Esophagus muscularis mucosa (tissue), 3 donors: ENCODE measurements at regions not wholly inside any gene's neighbourhood (a gene's known extent, or its start where the extent isn't known, plus 50 kb on each side); places are given as distances from the start of the nearest gene placed in this dataset.

Experiments used
- small RNA-seq, 3 donors: library from RNA; depleted of rRNA; stranded (forward); fragments of <200 nt; gene quantifications; one replicate each; pipeline ENCODE3, GENCODE V24; 2016

Small RNA genes in the stretch of these regions (small RNA-seq; reads per million reads assigned to genes)
- gene RNU6-932P: 0 reads per million in 3 donors
